DOHH2 (cell line): ENCODE measurements at regions not wholly inside any gene's neighbourhood (a gene's known extent, or its start where the extent isn't known, plus 50 kb on each side); places are given as distances from the start of the nearest gene placed in this dataset.
"Not testable (repeated sequence)": the region's sequence is repeated elsewhere in the genome, so short reads cannot be mapped to it uniquely, and the experiment has no call there.

Source experiments
- H3F3A ChIP-seq: fragments of 200-600 bp; sonication (generic), shearing (Covaris generic); 2 replicates; pipeline ENCODE4 v1.6.0; 2016; ENCODE audit warnings: antibody characterized with exemption, mild to moderate bottlenecking; ENCODE audit not compliant: control insufficient read depth, insufficient read depth
- H3K27ac ChIP-seq: fragments of 200-600 bp; sonication (generic); 2 replicates; pipeline ENCODE4 v1.5.1; 2014; ENCODE audit warnings: low read depth, mild to moderate bottlenecking, low read length, moderate library complexity
- H3K27me3 ChIP-seq: fragments of 200-600 bp; sonication (generic); 2 replicates; pipeline ENCODE4 v1.6.1; 2014; ENCODE audit warnings: mild to moderate bottlenecking, low read length, mixed read lengths; ENCODE audit not compliant: control insufficient read depth
- H3K36me3 ChIP-seq: fragments of 200-600 bp; sonication (generic); 2 replicates; pipeline ENCODE4 v1.6.1; 2014; ENCODE audit warnings: mild to moderate bottlenecking, low read length, moderate library complexity, mixed read lengths; ENCODE audit not compliant: control insufficient read depth
- H3K4me1 ChIP-seq: fragments of 200-600 bp; sonication (generic); 2 replicates; pipeline ENCODE4 v1.6.1; 2014; ENCODE audit warnings: mild to moderate bottlenecking, low read length, mixed read lengths; ENCODE audit not compliant: control insufficient read depth
- H3K4me2 ChIP-seq: fragments of 200-600 bp; sonication (generic); 2 replicates; pipeline ENCODE4 v1.6.0; 2014; ENCODE audit warnings: mild to moderate bottlenecking, low read length, moderate library complexity
- H3K4me3 ChIP-seq: fragments of 200-600 bp; sonication (generic); 2 replicates; pipeline ENCODE4 v1.5.1; 2014; ENCODE audit warnings: mild to moderate bottlenecking, low read length, mixed read lengths
- H3K79me2 ChIP-seq: fragments of 200-600 bp; sonication (generic); 2 replicates; pipeline ENCODE4 v1.6.1; 2014; ENCODE audit warnings: mild to moderate bottlenecking, low read length, mixed read lengths; ENCODE audit not compliant: control insufficient read depth
- H3K9me2 ChIP-seq: fragments of 200-600 bp; sonication (generic); replicated peaks from 2 replicates; pipeline ENCODE4 v1.6.1; 2014; ENCODE audit warnings: mild to moderate bottlenecking, low read length, mixed read lengths; ENCODE audit not compliant: control insufficient read depth
- H3K9me3 ChIP-seq: fragments of 200-600 bp; sonication (generic); 2 replicates; pipeline ENCODE4 v1.6.1; 2014; ENCODE audit warnings: antibody characterized with exemption, low read length, mixed read lengths; ENCODE audit not compliant: control insufficient read depth, insufficient read depth
- H4K20me1 ChIP-seq: fragments of 200-600 bp; sonication (generic); 2 replicates; pipeline ENCODE4 v1.6.0; 2014; ENCODE audit warnings: low read depth, mild to moderate bottlenecking, antibody characterized with exemption, low read length, moderate library complexity; ENCODE audit not compliant: control insufficient read depth, insufficient read depth
- EZH2phosphoT487 ChIP-seq: fragments of 200-600 bp; sonication (generic); IDR thresholded peaks from 2 replicates; pipeline ENCODE4 v1.6.1; 2017; ENCODE audit warnings: borderline replicate concordance, mild to moderate bottlenecking, antibody characterized with exemption, low read length, moderate library complexity, mixed read lengths
- TF ChIP-seq, protein P1 (sequence below): fragments of 200-600 bp; sonication (generic); IDR thresholded peaks from one replicate; pipeline ENCODE4 v1.5.1; 2014; ENCODE audit warnings: antibody characterized with exemption, mild to moderate bottlenecking, low read depth, low read length; ENCODE audit not compliant: poor library complexity, severe bottlenecking

DNA sequence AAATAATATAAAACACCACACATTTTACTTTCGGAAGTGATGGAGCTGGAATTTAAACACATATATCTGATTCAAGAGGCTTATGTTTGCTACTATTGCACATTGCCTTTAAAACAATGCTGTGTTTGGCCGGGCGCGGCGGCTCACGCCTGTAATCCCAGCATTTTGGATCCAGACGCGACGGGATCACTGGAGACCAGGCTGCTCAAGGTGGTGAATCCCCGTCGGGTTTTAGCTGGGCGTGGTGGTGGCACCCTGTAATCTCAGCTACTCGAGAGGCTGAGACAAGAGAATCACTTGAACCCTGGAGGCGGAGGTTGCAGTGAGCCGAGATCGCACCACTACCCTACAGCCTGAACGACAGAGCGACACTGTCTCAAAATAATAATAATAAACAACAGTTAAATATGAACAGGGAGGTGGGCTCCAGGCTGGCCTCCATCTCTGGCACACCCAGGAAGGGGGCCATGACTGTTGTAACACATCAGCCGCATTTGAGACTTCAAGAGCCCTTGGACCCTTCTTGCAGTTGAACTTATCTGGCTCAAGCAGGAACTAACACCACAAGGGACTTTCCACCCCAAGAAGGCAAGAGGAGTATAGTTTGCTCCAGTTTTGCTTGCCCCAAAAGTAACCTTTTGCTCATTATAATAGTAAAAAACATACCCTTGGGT lies 127.1 kb upstream of the ZNF184 start:
- H3K36me3 ChIP-seq, result no peaks in the 10 kb centered on the region
- peaks cover 2% of the 10 kb centered on the region for H3K27me3 ChIP-seq
- TF ChIP-seq EZH2phosphoT487, result no peak
- TF ChIP-seq, protein P1, sequence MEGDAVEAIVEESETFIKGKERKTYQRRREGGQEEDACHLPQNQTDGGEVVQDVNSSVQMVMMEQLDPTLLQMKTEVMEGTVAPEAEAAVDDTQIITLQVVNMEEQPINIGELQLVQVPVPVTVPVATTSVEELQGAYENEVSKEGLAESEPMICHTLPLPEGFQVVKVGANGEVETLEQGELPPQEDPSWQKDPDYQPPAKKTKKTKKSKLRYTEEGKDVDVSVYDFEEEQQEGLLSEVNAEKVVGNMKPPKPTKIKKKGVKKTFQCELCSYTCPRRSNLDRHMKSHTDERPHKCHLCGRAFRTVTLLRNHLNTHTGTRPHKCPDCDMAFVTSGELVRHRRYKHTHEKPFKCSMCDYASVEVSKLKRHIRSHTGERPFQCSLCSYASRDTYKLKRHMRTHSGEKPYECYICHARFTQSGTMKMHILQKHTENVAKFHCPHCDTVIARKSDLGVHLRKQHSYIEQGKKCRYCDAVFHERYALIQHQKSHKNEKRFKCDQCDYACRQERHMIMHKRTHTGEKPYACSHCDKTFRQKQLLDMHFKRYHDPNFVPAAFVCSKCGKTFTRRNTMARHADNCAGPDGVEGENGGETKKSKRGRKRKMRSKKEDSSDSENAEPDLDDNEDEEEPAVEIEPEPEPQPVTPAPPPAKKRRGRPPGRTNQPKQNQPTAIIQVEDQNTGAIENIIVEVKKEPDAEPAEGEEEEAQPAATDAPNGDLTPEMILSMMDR, result no peak
- H4K20me1 ChIP-seq, result no peaks in the 10 kb centered on the region
- no peaks in the 10 kb centered on the region for H3K4me1 ChIP-seq
- H3K9me2 ChIP-seq, result no peaks in the 10 kb centered on the region
- H3K9me3 ChIP-seq, result no peaks in the 10 kb centered on the region
- H3K4me3 ChIP-seq, result no peak overlapping the region
- H3K79me2 ChIP-seq, result no peaks in the 10 kb centered on the region
- H3K27ac ChIP-seq, result no peak overlapping the region
- no peak overlapping the region for H3K4me2 ChIP-seq
- H3F3A ChIP-seq, result no peaks in the 10 kb centered on the region

DNA sequence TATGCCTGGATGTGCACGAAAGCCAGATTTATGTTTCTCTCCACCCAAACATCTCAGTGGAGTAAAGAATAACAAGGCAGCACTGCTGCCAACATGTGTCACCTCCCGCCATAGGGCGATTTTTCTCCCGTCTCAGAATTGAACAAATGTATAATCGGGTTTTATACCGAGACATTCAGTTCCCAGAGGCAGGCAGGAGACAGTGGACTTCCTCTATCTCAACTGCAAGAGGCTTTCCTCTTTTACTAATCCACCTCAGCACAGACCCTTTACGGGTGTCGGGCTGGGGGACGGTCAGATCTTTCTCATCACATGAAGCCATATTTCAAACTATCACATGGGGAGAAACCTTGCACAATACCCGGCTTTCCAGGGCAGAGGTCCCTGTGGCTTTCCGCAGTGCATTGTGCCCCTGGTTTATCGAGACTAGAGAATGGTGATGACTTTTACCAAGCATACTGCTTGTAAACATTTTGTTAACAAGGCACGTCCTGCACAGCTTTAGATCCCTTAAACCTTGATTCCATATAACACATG lies 124.2 kb upstream of the ZNF184 start:
- not testable (repeated sequence) for H3K36me3 ChIP-seq, H3K9me3 ChIP-seq, H3K4me3 ChIP-seq, H4K20me1 ChIP-seq, H3F3A ChIP-seq, H3K27ac ChIP-seq, H3K79me2 ChIP-seq, H3K4me2 ChIP-seq, H3K9me2 ChIP-seq
- Histone ChIP-seq H3K4me1 (peaks cover 19% of the 10 kb centered on the region), H3K27me3 (peaks cover 26% of the 10 kb centered on the region)

DNA sequence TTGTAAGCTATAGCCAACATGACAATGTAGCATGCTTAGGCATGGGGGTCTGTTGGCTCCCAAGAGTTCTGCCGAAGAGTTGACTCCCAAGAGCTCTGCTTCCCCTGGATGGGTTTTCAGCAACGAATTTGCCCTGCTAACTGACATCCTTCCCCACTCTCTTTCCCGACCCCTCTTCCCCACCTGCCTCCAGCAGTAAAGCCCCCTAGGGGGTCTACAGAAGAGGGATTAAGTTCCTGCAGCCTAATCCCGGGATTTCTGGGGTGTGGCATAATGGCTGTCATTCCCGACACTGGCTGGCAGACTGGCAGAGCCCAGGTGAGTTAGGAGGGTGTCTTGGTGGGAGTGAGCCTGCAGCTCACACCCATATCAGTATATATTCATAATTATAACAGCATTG lies 121.0 kb upstream of the ZNF184 start:
- H4K20me1 ChIP-seq, result no peaks in the 10 kb centered on the region
- H3K27ac ChIP-seq, result no peak overlapping the region
- H3K79me2 ChIP-seq, result no peaks in the 10 kb centered on the region
- H3K9me3 ChIP-seq, result no peaks in the 10 kb centered on the region
- peak overlapping the region; percentile 66 for H3K4me3 ChIP-seq
- H3K27me3 ChIP-seq, result peaks cover 36% of the 10 kb centered on the region
- H3K4me2 ChIP-seq, result peak overlapping the region; percentile 68
- no peaks in the 10 kb centered on the region for H3F3A ChIP-seq
- TF ChIP-seq, protein P1, result no peak
- TF ChIP-seq EZH2phosphoT487, result no peak
- no peaks in the 10 kb centered on the region for H3K9me2 ChIP-seq
- peaks cover 21% of the 10 kb centered on the region for H3K4me1 ChIP-seq
- H3K36me3 ChIP-seq, result no peaks in the 10 kb centered on the region

DNA sequence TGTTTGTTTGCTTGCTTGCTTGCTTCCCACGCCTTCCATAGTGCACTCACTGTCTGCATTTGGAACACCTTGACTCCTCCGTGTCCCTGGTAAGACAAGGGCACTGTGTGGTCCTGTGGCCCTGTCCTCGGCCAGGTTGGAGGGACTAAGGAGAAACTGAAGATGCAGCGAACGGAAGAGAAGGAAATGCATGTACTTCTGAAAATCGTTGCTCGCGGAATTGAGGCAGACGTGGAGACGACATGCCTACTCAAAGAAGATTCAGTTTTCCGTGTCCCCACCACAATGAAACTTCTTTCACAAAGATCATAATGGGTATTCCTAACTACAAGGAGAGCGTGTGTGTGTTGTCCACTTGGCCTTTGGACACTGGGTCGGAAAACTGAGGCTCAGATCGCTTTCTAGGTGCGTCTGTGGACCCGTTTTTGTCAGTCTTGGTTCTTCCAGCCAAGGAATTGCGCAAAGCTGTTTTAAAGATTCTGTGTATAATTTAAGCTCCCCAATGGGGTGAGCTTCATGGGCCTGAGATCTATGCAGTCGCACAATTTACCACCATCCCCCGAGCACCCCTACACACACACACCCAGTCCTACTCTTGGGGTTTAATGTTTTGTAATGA lies 120.4 kb upstream of the ZNF184 start:
- Histone ChIP-seq H3F3A (no peaks in the 10 kb centered on the region), H3K4me1 (peaks cover 21% of the 10 kb centered on the region), H3K9me3 (no peaks in the 10 kb centered on the region), H3K79me2 (no peaks in the 10 kb centered on the region), H3K27me3 (peaks cover 36% of the 10 kb centered on the region), H3K4me2 (peak overlapping the region; percentile 68), H4K20me1 (no peaks in the 10 kb centered on the region), H3K27ac (no peak overlapping the region), H3K4me3 (peak overlapping the region; percentile 66), H3K36me3 (no peaks in the 10 kb centered on the region), H3K9me2 (no peaks in the 10 kb centered on the region)
- no peak for TF ChIP-seq EZH2phosphoT487
- TF ChIP-seq, protein P1, result no peak
